HEK293 (cell line): ENCODE measurements at regions not wholly inside any gene's neighbourhood (a gene's known extent, or its start where the extent isn't known, plus 50 kb on each side); places are given as distances from the start of the nearest gene placed in this dataset.

Experiments used
- CTCF ChIP-seq: fragments of 450-650 bp; formaldehyde crosslinking; IDR thresholded peaks from 2 replicates; pipeline ENCODE4 v1.5.1; 2016; ENCODE audit warnings: missing biosample characterization, missing genetic modification characterization
- FEZF1 ChIP-seq: fragments of 450-650 bp; formaldehyde crosslinking; IDR thresholded peaks from 2 replicates; pipeline ENCODE4 v1.5.1; 2016; ENCODE audit warnings: missing biosample characterization, missing genetic modification characterization
- GLIS1 ChIP-seq: fragments of 450-650 bp; formaldehyde crosslinking; IDR thresholded peaks from 2 replicates; pipeline ENCODE4 v1.5.1; 2016; ENCODE audit warnings: missing biosample characterization, missing genetic modification characterization
- PRDM10 ChIP-seq: fragments of 450-650 bp; formaldehyde crosslinking; IDR thresholded peaks from 2 replicates; pipeline ENCODE4 v1.5.1; 2016; ENCODE audit warnings: missing biosample characterization, missing genetic modification characterization
- TCF7L2 ChIP-seq: IDR thresholded peaks from 2 replicates; pipeline ENCODE4 v1.6.1; 2011; ENCODE audit warnings: low read depth, mild to moderate bottlenecking, inconsistent platforms, low read length, moderate library complexity, borderline replicate concordance
- ZFP37 ChIP-seq: fragments of 450-650 bp; formaldehyde crosslinking; IDR thresholded peaks from 2 replicates; pipeline ENCODE4 v1.5.1; 2016; ENCODE audit warnings: missing biosample characterization, missing genetic modification characterization
- ZNF404 ChIP-seq: fragments of 450-650 bp; formaldehyde crosslinking; IDR thresholded peaks from 2 replicates; pipeline ENCODE4 v1.5.1; 2017; ENCODE audit warnings: missing biosample characterization, missing genetic modification characterization
- ZNF501 ChIP-seq: fragments of 450-650 bp; formaldehyde crosslinking; IDR thresholded peaks from 2 replicates; pipeline ENCODE4 v1.5.1; 2016; ENCODE audit warnings: missing biosample characterization, missing genetic modification characterization
- ZNF692 ChIP-seq: fragments of 450-650 bp; formaldehyde crosslinking; IDR thresholded peaks from 2 replicates; pipeline ENCODE4 v1.5.1; 2016; ENCODE audit warnings: missing biosample characterization, missing genetic modification characterization
- ZNF792 ChIP-seq: fragments of 450-650 bp; formaldehyde crosslinking; IDR thresholded peaks from 2 replicates; pipeline ENCODE4 v1.5.1; 2016; ENCODE audit warnings: missing biosample characterization, missing genetic modification characterization

GRCh38 chr5:93076566-93076965 is 504.5 kb downstream of the NR2F1-AS1 start:
- TF ChIP-seq FEZF1: no peak
- TF ChIP-seq TCF7L2: no peak
- no peak for TF ChIP-seq ZNF404 (tag by site-specific recombination)
- TF ChIP-seq CTCF: no peak
- TF ChIP-seq ZNF692: no peak
- no peak for TF ChIP-seq ZFP37
- TF ChIP-seq ZNF792 (tag by site-specific recombination): no peak
- TF ChIP-seq PRDM10: no peak
- no peak for TF ChIP-seq GLIS1 (tag by site-specific recombination)
- TF ChIP-seq ZNF501 (tag by site-specific recombination): no peak
